Retina (tissue), 1 donor: ENCODE measurements at regions not wholly inside any gene's neighbourhood (a gene's known extent, or its start where the extent isn't known, plus 50 kb on each side); places are given as distances from the start of the nearest gene placed in this dataset.
"Not testable (repeated sequence)": the region's sequence is repeated elsewhere in the genome, so short reads cannot be mapped to it uniquely, and the experiment has no call there.

Experiments
- DNase-seq: peaks from one replicate; pipeline ENCODE4 v3.0.0-alpha.2; 2016

- no peak for DNase-seq
Measured at GRCh38 chr11:90476442-90477007, 253.7 kb upstream of the CHORDC1 start.

- DNase-seq = no peak
Measured at GRCh38 chr11:90468923-90469322, 246.1 kb upstream of the CHORDC1 start.

- DNase-seq = no peak
Measured at GRCh38 chr11:90465553-90465952, 242.7 kb upstream of the CHORDC1 start.

GRCh38 chr11:90455347-90455920, 232.6 kb upstream of the CHORDC1 start:
- not testable (repeated sequence) for DNase-seq

GRCh38 chr11:90453525-90453924, 230.7 kb upstream of the CHORDC1 start:
- no peak for DNase-seq

GRCh38 chr11:90449606-90450005, 226.8 kb upstream of the CHORDC1 start:
- no peak for DNase-seq

- DNase-seq = no peak
Measured at GRCh38 chr11:90448256-90448655, 225.4 kb upstream of the CHORDC1 start.

- DNase-seq = no peak
Measured at GRCh38 chr11:90447618-90448017, 224.8 kb upstream of the CHORDC1 start.

GRCh38 chr11:90446207-90446606, 223.4 kb upstream of the CHORDC1 start:
- DNase-seq = no peak

GRCh38 chr11:90438069-90438468, 215.2 kb upstream of the CHORDC1 start:
- DNase-seq = no peak

- DNase-seq = no peak
Measured at GRCh38 chr11:90434858-90435257, 212.0 kb upstream of the CHORDC1 start.

GRCh38 chr11:90428836-90429235, 206.0 kb upstream of the CHORDC1 start:
- DNase-seq = no peak

GRCh38 chr11:90426442-90426841, 203.6 kb upstream of the CHORDC1 start:
- no peak for DNase-seq

GRCh38 chr11:90423378-90423777, 200.5 kb upstream of the CHORDC1 start:
- DNase-seq = no peak

- not testable (repeated sequence) for DNase-seq
Measured at GRCh38 chr11:90422787-90423186, 199.9 kb upstream of the CHORDC1 start.

- no peak for DNase-seq
Measured at GRCh38 chr11:90414221-90414620, 191.4 kb upstream of the CHORDC1 start.

- DNase-seq = no peak
Measured at GRCh38 chr11:90407350-90407749, 184.5 kb upstream of the CHORDC1 start.

GRCh38 chr11:90392692-90393091, 169.8 kb upstream of the CHORDC1 start:
- no peak for DNase-seq

GRCh38 chr11:90391756-90392155, 168.9 kb upstream of the CHORDC1 start:
- no peak for DNase-seq

GRCh38 chr11:90380206-90380605, 157.4 kb upstream of the CHORDC1 start:
- DNase-seq = no peak

- DNase-seq = no peak
Measured at GRCh38 chr11:90373971-90374370, 151.1 kb upstream of the CHORDC1 start.

GRCh38 chr11:90364527-90364926, 141.7 kb upstream of the CHORDC1 start:
- DNase-seq = no peak

GRCh38 chr11:90363739-90364138, 140.9 kb upstream of the CHORDC1 start:
- no peak for DNase-seq

- no peak for DNase-seq
Measured at GRCh38 chr11:90355200-90355599, 132.4 kb upstream of the CHORDC1 start.

- no peak for DNase-seq
Measured at GRCh38 chr11:90349731-90350130, 126.9 kb upstream of the CHORDC1 start.
